H9 (cell line): ENCODE measurements at regions not wholly inside any gene's neighbourhood (a gene's known extent, or its start where the extent isn't known, plus 50 kb on each side); places are given as distances from the start of the nearest gene placed in this dataset.

ENCODE experiments used
- DNase-seq: peaks from one replicate; pipeline ENCODE4 v3.0.0-alpha.2; 2017
- H2AFZ ChIP-seq: one replicate; pipeline ENCODE4 v1.6.1; 2013; ENCODE audit warnings: mild to moderate bottlenecking, low read length, control low read depth, moderate library complexity
- H2AK5ac ChIP-seq: 2 replicates; pipeline ENCODE4 v1.6.1; 2013; ENCODE audit warnings: low read length, control low read depth, mixed read lengths; ENCODE audit not compliant: insufficient read length
- H2BK120ac ChIP-seq: one replicate; pipeline ENCODE4 v1.6.1; 2013; ENCODE audit warnings: low read depth, mild to moderate bottlenecking, low read length, control low read depth, inconsistent platforms; ENCODE audit not compliant: poor library complexity, severe bottlenecking
- H2BK12ac ChIP-seq: 2 replicates; pipeline ENCODE4 v1.6.1; 2013; ENCODE audit warnings: low read length, control low read depth, mixed read lengths, low read depth; ENCODE audit not compliant: insufficient read length
- H2BK15ac ChIP-seq: 2 replicates; pipeline ENCODE4 v1.6.1; 2013; ENCODE audit warnings: low read depth, low read length, control low read depth
- H2BK20ac ChIP-seq: one replicate; pipeline ENCODE4 v1.6.1; 2013; ENCODE audit warnings: low read depth, mild to moderate bottlenecking, low read length, control low read depth, inconsistent platforms; ENCODE audit not compliant: poor library complexity, severe bottlenecking
- H2BK5ac ChIP-seq: 2 replicates; pipeline ENCODE4 v1.6.1; 2013; ENCODE audit warnings: low read length, control low read depth, mixed read lengths; ENCODE audit not compliant: insufficient read length
- H3K14ac ChIP-seq: 2 replicates; pipeline ENCODE4 v1.6.1; 2013; ENCODE audit warnings: low read length, control low read depth; ENCODE audit not compliant: insufficient read depth
- H3K18ac ChIP-seq: 2 replicates; pipeline ENCODE4 v1.6.1; 2013; ENCODE audit warnings: low read depth, mild to moderate bottlenecking, mixed read lengths, low read length, control low read depth; ENCODE audit not compliant: insufficient read length
- H3K23ac ChIP-seq: 2 replicates; pipeline ENCODE4 v1.6.1; 2013; ENCODE audit warnings: low read length, control low read depth, mixed read lengths, low read depth; ENCODE audit not compliant: insufficient read length
- H3K23me2 ChIP-seq: 2 replicates; pipeline ENCODE4 v1.6.1; 2013; ENCODE audit warnings: low read depth, mild to moderate bottlenecking, mixed read lengths, low read length, control low read depth; ENCODE audit not compliant: insufficient read length, poor library complexity, severe bottlenecking
- H3K27ac ChIP-seq: 2 replicates; pipeline ENCODE4 v1.5.1; 2013; ENCODE audit warnings: low read length, control low read depth, mixed read lengths, low read depth; ENCODE audit not compliant: insufficient read length
- H3K27me3 ChIP-seq: 2 replicates; pipeline ENCODE4 v1.6.1; 2013; ENCODE audit warnings: low read length, control low read depth, inconsistent platforms; ENCODE audit not compliant: insufficient read depth
- H3K4ac ChIP-seq: 2 replicates; pipeline ENCODE4 v1.6.1; 2013; ENCODE audit warnings: low read depth, mild to moderate bottlenecking, control low read depth, inconsistent platforms, low read length, moderate library complexity
- H3K4me1 ChIP-seq: 2 replicates; pipeline ENCODE4 v1.6.1; 2013; ENCODE audit warnings: low read length, control low read depth, inconsistent platforms; ENCODE audit not compliant: insufficient read depth
- H3K4me2 ChIP-seq: 2 replicates; pipeline ENCODE4 v1.6.1; 2013; ENCODE audit warnings: low read length, control low read depth, mixed read lengths; ENCODE audit not compliant: insufficient read length, insufficient read depth
- H3K56ac ChIP-seq: 2 replicates; pipeline ENCODE4 v1.6.1; 2013; ENCODE audit warnings: low read depth, mild to moderate bottlenecking, mixed read lengths, low read length, control low read depth; ENCODE audit not compliant: insufficient read length
- H3K79me1 ChIP-seq: 2 replicates; pipeline ENCODE4 v1.6.1; 2013; ENCODE audit warnings: low read depth, mild to moderate bottlenecking, moderate library complexity, low read length, control low read depth, inconsistent platforms; ENCODE audit not compliant: insufficient read depth, poor library complexity, severe bottlenecking
- H3K79me2 ChIP-seq: 2 replicates; pipeline ENCODE4 v1.6.1; 2013; ENCODE audit warnings: low read length, control low read depth, inconsistent platforms; ENCODE audit not compliant: insufficient read depth
- H3K9ac ChIP-seq: 2 replicates; pipeline ENCODE4 v1.6.1; 2013; ENCODE audit warnings: low read length, control low read depth, mixed read lengths; ENCODE audit not compliant: insufficient read length; ENCODE audit errors: extremely low read depth
- H3K9me3 ChIP-seq: one replicate; pipeline ENCODE4 v1.6.1; 2013; ENCODE audit warnings: low read depth, low read length, inconsistent platforms; ENCODE audit not compliant: control insufficient read depth
- H3T11ph ChIP-seq: one replicate; pipeline ENCODE4 v1.6.1; 2013; ENCODE audit warnings: mild to moderate bottlenecking, low read length, control low read depth, inconsistent platforms
- H4K20me1 ChIP-seq: one replicate; pipeline ENCODE4 v1.6.1; 2013; ENCODE audit not compliant: control insufficient read depth, insufficient read length, insufficient read depth
- H4K5ac ChIP-seq: 2 replicates; pipeline ENCODE4 v1.6.1; 2013; ENCODE audit warnings: low read depth, mild to moderate bottlenecking, mixed read lengths, low read length, control low read depth; ENCODE audit not compliant: insufficient read length
- H4K8ac ChIP-seq: replicated peaks from 2 replicates; pipeline ENCODE4 v1.6.1; 2013; ENCODE audit warnings: low read length, control low read depth, mixed read lengths, low read depth; ENCODE audit not compliant: insufficient read length
- H4K91ac ChIP-seq: 2 replicates; pipeline ENCODE4 v1.6.1; 2013; ENCODE audit warnings: low read depth, mild to moderate bottlenecking, moderate library complexity, mixed read lengths, low read length, control low read depth; ENCODE audit not compliant: insufficient read length
- H3K27ac Mint-ChIP-seq, 3 experiments: 2 replicates in 2 of 3; 3 replicates in 1 of 3; pipeline ENCODE4 v1.8.0; 2020 to 2021; ENCODE audit warnings: mixed read lengths in 3 of 3, mild to moderate bottlenecking in 1 of 3, moderate library complexity in 1 of 3
- H3K27me3 Mint-ChIP-seq: 2 replicates; pipeline ENCODE4 v1.8.0; 2021; ENCODE audit warnings: low read depth, mild to moderate bottlenecking, moderate library complexity, mixed read lengths
- H3K36me3 Mint-ChIP-seq, 3 experiments: 2 replicates in 2 of 3; 3 replicates in 1 of 3; pipeline ENCODE4 v1.8.0; 2020 to 2021; ENCODE audit warnings: low read depth in 3 of 3, mixed read lengths in 3 of 3; ENCODE audit not compliant: insufficient read depth in 1 of 3
- H3K4me1 Mint-ChIP-seq, 2 experiments: 2 replicates each; pipeline ENCODE4 v1.8.0; 2020; ENCODE audit warnings: mixed read lengths in 2 of 2
- H3K4me3 Mint-ChIP-seq, 2 experiments: 2 replicates in 1 of 2; 3 replicates in 1 of 2; pipeline ENCODE4 v1.8.0; 2020 to 2021; ENCODE audit warnings: mild to moderate bottlenecking in 2 of 2, mixed read lengths in 2 of 2, moderate library complexity in 1 of 2
- H3K9me3 Mint-ChIP-seq, 2 experiments: 2 replicates in 1 of 2; 3 replicates in 1 of 2; pipeline ENCODE4 v1.8.0; 2020; ENCODE audit warnings: mild to moderate bottlenecking in 2 of 2, mixed read lengths in 2 of 2, moderate library complexity in 1 of 2
- CTCF ChIP-seq: fragments of 200-600 bp; sonication (generic); conservative IDR thresholded peaks from 3 replicates; pipeline ENCODE4 v1.8.0; 2021; ENCODE audit warnings: antibody characterized with exemption, mild to moderate bottlenecking

GRCh38 chr4:159512348-159512747 is 409.5 kb downstream of the RAPGEF2 start:
- no peaks in the 10 kb centered on the region for H3K79me1 ChIP-seq
- H3K9ac ChIP-seq: no peak overlapping the region
- no peak for TF ChIP-seq CTCF
- Mint-ChIP-seq H3K27me3 (peaks cover 1% of the 10 kb centered on the region; the same call in 1 of the 2 replicates), H3K9me3 (peaks cover 0 to 3% of the 10 kb centered on the region in 2 experiments; a peak in 1 of 5 replicates), H3K27ac (no peak overlapping the region), H3K4me1 (no peaks in the 10 kb centered on the region), H3K36me3 (no peaks in the 10 kb centered on the region; a peak in 1 of 7 replicates), H3K4me3 (no peak overlapping the region)
- H2AK5ac ChIP-seq: no peak overlapping the region
- no peak overlapping the region for H2BK15ac ChIP-seq
- H4K91ac ChIP-seq: no peak overlapping the region
- H3K14ac ChIP-seq: no peak overlapping the region
- H2BK12ac ChIP-seq: no peak overlapping the region
- no peaks in the 10 kb centered on the region for H3K27me3 ChIP-seq
- H3K56ac ChIP-seq: no peak overlapping the region
- no peak overlapping the region for H2BK5ac ChIP-seq
- no peaks in the 10 kb centered on the region; the same call in 1 of the 2 replicates for H3K4me1 ChIP-seq
- H4K5ac ChIP-seq: no peak overlapping the region
- H4K8ac ChIP-seq: no peak overlapping the region
- H2AFZ ChIP-seq: no peak overlapping the region
- DNase-seq: no peak
- H3K4ac ChIP-seq: no peak overlapping the region
- no peak overlapping the region for H3T11ph ChIP-seq
- no peak overlapping the region for H2BK120ac ChIP-seq
- no peak overlapping the region for H3K27ac ChIP-seq
- H3K23ac ChIP-seq: no peak overlapping the region
- H3K18ac ChIP-seq: no peak overlapping the region
- no peaks in the 10 kb centered on the region for H3K23me2 ChIP-seq
- no peak overlapping the region for H3K4me2 ChIP-seq
- no peaks in the 10 kb centered on the region for H4K20me1 ChIP-seq
- H3K79me2 ChIP-seq: no peaks in the 10 kb centered on the region
- no peak overlapping the region for H2BK20ac ChIP-seq
- H3K9me3 ChIP-seq: no peaks in the 10 kb centered on the region
